HS-5 (cell line): ENCODE measurements at regions not wholly inside any gene's neighbourhood (a gene's known extent, or its start where the extent isn't known, plus 50 kb on each side); places are given as distances from the start of the nearest gene placed in this dataset.

Experiments
- DNase-seq: peaks from one replicate; pipeline ENCODE4 v3.0.0-alpha.2; 2012; ENCODE audit warnings: low read depth

DNA sequence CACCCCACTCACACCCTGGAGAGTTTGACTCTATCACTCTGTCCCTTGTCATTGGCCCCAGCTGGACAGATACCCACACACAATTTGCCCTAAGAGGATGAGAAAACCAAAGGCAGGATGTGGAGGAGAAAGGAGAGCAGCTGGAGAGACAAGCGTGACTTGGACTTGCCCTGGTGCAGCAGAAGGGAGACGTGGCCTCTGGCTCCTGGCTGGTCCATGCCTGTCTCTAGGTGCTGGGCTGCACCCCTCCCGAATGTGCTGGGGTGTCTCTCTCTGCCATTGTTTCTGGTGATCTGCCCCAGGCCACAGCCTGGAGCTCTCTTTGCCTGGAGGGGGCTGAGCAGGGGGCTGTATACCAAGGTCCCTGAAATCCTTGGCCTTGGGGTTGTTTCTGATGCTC, 88.7 kb upstream of the HDAC4 start:
- DNase-seq: no peak

DNA sequence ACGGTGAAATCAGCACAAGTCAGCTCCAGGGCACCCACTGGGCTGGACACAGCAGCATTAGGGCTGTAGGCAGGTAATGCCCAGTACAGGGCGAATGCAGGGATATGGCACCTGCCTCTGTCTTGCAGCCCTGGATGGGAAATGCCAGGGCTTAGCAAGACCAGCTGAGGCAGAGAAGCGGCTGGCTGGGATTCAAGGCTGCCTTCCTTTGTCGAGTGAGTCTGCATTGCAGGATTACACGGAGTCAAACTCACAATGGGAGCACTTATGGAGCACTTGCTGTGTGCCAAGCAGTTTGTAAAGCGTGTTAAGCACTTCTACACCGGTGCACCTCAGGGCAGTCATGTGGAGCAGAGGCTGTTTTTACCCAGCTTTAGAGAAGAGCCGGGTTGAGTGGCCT, 87.3 kb upstream of the HDAC4 start:
- no peak for DNase-seq

DNA sequence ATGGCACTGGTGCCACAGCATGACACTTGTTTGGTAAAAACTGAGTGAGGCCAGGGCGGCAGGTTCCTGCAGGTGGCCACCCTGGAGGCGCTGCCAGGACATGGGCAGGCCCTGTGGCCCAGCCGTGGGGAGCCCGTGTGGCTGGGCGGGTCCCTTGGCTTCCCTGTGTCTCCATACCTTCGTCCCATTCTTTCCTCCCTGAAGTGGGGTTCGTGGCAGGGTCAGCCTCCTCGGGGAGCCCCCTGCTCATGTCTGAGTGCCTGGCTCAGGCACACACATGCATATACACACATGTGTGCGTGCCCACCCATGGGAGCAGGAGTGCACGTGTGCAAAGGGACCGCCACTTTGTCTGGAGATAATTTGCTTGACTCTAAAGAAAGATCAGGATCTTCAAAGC, 86.5 kb upstream of the HDAC4 start:
- no peak for DNase-seq

DNA sequence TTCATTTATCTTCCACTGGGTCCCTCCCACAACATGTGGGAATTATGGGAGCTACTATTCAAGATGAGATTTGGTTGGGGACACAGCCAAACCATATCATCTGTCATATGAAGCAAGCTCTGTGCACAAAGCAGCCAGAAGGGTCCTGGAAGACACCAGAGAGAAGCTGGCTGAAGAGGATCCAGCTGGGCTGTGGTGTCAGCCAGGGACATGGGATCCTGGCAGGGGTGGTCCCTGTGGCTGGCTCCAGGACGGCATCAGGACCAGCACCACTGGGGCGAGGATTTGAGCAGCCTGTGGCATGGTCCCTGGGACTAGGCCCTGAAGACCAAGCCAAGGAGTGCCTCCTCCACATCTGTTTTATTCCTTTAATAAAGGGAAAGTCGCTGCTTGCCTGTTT, 84.8 kb upstream of the HDAC4 start:
- DNase-seq: no peak

DNA sequence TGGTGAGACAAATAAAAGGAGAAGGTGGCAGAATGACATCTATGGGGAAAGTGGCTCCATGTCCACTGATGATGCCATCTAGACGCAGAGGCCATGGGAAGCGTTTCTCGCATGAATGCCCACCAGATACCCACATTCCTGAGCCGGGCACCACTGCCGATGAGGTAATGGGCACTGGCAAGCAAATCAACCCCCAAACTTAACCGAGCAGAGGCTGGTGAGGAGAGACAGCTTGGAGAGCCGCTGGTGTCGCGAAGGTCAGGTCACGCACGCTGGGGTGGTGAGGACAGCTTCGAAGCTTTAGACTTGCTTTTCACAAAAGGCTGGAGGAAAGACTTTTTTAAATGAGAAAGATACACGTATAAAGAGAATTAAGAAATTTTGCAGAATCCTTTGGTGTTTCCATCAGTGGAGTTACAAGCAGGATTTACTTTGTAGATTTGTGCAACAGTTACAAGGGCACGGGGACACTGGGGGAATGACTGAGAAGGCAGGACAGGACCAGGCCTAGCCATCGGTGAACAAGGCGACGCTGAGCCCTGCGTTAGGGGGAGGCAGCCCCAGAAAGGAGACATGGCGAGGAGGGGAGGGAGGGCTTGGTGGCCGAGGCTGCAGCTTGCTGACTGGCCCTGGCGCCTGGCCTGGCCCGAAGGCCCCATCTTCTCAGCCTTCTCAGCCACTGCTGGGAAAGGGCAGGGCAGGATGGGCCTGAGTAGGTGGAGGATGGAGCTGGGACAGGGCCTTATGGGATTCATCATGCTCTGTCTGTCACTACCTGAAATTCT, 83.9 kb upstream of the HDAC4 start:
- no peak for DNase-seq

GRCh38 chr2:239482778-239483712, 82.2 kb upstream of the HDAC4 start:
- no peak for DNase-seq

DNA sequence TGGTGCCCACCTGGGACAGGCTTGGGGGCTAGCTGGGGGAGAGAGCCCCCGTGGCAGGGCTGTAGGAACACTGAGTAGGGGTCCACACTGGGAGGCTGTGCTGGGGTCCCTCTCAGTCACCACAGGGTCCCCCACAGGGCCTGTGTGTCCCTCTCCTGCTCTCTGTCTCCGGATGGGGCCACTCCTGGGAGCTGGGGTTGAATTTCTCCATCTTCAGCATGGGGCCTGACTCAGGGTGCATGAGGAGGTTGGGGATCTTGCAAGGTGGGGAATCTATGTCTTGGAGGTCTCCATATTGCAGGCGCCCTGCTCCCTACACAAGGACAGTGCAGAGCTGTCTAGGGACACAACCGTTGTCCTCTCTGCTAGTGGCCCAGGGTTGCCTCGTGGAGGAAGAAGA, 78.7 kb upstream of the HDAC4 start:
- DNase-seq: no peak

DNA sequence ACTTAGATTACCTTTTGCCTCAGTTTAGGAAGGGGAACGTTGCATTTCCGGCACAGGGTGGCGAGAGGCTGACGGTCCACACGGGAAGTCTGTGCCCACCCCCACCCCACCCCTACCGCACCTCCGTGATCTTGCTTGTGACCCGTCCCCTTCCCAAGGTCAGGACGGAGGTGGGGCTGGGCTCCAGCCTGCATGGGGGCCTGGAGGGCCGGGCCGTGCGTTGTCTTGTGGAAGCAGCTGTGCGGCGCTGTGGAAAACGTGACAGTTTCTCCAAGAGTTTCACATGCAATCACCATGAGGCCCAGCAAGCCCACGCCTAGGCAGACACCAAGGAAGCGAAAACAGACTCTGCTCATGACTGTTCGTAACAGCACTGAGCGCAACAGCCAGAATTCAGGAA, 76.8 kb upstream of the HDAC4 start:
- no peak for DNase-seq

- DNase-seq: no peak
These were observed 76.2 kb upstream of the HDAC4 start for GRCh38 chr2:239476757-239477585.

DNA sequence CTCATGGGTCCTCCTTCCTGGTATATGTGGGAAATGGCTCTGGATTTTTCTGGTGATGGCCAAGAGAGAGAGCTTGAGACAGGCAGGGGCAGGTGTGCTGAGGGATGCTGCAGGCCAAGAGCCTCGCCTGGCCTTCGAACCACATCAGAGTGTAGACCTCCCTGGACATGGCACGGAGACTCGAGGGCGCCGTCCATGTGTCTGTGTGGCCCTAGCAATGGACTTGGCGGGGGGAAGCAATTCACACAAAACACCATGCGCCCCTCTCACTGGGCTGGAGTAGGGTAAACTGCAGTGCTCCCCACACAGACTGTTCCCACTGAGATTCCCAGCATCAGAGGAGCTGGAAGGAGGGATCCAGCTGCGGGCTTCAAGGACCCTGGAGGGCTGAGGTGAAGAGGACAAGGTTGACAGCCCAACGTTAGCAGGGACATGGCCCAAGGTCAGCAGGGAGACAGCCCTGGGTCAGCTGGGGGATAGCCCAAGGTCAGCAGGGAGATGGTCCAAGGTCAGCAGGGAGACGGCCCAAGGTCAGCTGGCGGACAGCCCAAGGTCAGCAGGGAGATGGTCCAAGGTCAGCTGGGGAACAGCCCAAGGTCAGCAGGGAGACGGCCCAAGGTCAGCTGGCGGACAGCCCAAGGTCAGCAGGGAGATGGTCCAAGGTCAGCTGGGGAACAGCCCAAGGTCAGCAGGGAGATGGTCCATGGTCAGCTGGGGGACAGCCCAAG, 75.4 kb upstream of the HDAC4 start:
- no peak for DNase-seq

DNA sequence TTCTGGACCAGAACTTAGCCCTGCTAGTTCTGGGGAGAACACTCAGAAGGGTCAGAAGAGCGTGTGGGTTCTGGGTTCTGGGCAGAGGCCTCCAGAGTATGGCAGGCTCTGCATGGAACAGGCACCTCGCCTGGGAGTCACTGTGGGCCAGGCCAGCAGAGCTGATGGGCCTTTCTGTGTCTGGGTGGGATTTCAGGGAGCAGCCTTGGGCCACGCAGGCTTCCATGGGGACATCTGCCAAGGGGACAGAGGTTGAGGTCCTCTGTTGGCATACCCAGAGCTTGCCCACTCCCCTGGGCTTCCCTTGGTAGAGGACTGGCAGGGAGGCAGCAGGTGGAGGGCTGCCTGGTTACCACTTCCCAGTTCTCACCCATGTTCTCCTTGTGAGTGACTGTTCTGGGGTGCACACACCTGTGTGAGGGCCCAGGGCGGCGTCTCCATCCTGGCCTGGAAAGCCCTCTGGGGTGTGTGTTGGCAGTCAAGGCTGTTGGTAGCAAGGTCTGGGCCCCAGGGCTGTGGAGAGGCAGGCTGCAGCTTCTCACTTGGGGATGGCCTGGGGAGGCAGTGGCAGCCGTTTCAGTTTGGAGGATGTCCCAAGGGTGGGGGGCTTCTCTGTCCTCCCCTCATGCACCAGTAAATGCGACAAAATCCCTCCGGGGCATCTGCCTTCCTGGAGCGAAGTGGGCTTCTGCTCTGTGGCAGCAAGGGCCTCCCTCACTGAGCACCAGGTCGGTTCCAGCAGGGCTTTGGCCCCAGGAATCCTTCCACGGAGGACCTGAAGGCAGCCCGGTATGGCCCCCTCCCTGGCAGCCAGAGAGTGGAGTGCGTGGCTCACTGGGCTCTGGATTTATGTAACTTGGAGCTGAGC, 74.6 kb upstream of the HDAC4 start:
- DNase-seq: no peak

GRCh38 chr2:239473211-239473805, 72.5 kb upstream of the HDAC4 start:
- no peak for DNase-seq

GRCh38 chr2:239472235-239472775, 71.5 kb upstream of the HDAC4 start:
- DNase-seq: no peak

- no peak for DNase-seq
These were observed 70.4 kb upstream of the HDAC4 start for GRCh38 chr2:239471011-239471792.

DNA sequence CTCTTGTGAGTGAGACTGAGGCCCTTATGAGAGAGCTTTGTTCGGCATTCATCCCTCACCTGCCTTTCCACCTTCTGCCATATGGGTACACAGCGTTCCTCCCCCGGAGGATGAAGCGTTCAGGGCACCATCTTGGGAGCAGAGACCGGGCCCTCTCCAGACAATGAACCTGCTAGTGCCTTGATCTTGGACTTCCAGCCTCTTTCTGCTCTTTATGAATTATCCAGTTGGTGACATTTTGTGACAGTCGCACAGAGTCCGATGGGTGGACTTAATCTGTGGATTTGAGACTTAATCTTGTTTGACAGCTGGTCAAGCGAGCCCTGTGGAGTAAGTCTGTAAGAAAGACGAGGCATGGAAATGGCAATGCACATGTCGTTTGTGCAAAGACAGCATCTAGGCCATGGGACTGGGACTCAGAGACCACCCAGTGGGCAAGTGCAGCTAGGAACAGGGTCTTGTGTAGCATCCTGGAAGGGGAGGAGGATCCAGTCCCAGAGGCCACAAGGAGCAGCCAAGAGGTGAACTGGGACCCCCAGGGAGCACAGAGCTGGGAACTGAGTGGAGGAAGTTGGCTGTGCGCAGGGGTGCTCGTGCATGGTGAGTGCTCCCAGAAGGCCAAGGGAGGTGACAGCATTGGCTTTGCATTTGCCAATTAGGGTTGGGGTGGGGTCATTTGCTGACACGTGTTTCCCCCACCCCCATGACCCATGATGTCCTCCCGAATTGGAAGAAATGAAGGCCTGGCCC, 69.5 kb upstream of the HDAC4 start:
- no peak for DNase-seq

DNA sequence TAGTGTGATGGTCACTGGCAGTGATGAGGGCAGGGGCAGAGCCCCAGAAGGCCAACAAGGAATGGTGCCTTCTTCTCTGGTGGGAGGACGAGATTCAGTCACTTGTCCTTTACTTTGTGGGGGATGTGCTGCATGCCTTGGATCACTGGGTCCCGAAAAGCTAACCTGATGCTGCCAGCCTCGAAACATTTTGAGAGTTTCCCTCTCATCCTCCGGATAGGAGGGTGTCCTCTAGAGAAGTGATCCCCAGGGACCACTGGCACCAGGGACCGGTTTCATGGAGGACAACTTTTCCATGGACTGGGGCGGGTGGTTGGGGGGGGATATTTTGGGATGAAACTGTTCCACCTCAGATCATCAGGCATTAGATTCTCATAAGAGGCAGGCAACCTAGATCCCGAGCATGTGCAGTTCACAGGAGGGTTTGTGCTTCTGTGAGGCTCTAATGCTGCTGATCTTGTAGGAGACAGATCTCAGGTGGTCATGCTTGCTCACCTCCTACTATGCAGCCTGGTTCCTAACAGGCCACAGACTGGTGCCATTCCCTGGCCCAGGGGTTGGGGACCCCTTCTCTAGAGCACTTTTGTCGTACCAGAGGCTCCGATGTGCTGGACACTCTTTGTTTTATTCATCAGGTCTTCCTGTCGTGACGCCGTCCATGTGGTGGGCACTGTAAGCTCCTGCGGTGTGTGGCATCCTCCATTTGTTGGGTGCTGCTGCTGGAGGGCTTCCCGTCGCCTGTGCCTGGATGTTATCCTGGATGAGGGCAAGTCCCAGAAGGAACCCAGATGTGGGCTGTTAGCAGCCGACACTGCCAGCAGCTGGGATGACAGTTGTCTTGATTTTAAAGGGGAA, 68.5 kb upstream of the HDAC4 start:
- DNase-seq: no peak

DNA sequence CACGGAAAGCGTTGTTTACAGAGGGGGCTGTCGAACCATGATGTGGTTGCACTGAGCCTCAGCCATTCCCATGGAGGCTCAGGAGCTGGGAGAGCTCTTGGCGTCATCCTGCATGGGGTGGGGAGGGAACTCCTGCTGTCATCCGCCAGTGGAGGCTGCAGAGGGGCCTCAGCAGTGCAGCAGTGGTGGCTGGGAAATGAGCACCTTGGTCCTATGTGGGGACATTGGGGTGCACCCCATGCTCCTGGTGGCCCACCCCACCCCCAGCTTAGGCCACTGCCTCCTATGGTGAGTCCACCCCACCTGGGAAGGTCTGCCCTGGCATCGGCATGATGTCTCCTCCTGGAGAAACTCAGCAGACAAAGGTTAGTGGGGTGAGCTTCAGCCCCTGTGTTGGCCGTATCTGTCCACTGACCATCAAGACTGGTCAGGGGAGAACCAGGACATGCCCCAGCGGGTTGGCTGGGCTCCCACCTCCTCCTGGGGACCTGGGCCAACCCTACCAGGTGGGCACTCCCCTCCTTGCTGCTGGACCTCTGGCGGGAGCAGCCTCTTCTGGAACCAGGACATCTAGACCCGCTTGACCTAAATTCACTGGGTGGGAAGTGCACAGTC, 67.8 kb upstream of the HDAC4 start:
- DNase-seq: no peak
